Upper lobe of left lung (tissue), 6 donors: ENCODE measurements at regions not wholly inside any gene's neighbourhood (a gene's known extent, or its start where the extent isn't known, plus 50 kb on each side); places are given as distances from the start of the nearest gene placed in this dataset.

ENCODE experiments used
- ATAC-seq, 2 donors: fragments of 200-7000 bp; cut with Tn5 transposase; one replicate each; pipeline ENCODE4 v1.9.1; 2022; ENCODE audit warnings: mild to moderate bottlenecking in 2 of 2, moderate library complexity in 2 of 2; ENCODE audit not compliant: low FRiP score in 2 of 2
- DNase-seq, 2 donors: peaks; one replicate each; pipeline ENCODE4 v3.0.0-alpha.2; 2019 to 2020
- H3K27ac ChIP-seq, 4 donors: fragments of 200-600 bp; sonication (generic); one replicate each; pipeline ENCODE4 v1.5.1; 2016 to 2019
- H3K27me3 ChIP-seq, 4 donors: fragments of 200-600 bp; sonication (generic); one replicate each; pipeline ENCODE4 v1.5.1; 2017 to 2019
- H3K36me3 ChIP-seq, 4 donors: fragments of 200-600 bp; sonication (generic); one replicate each; pipeline ENCODE4 v1.5.1; 2016 to 2019
- H3K4me1 ChIP-seq, 4 donors: fragments of 200-600 bp; sonication (generic); one replicate each; pipeline ENCODE4 v1.5.1; 2018 to 2019
- H3K4me3 ChIP-seq, 4 donors: fragments of 200-600 bp; sonication (generic); one replicate each; pipeline ENCODE4 v1.5.1; 2017 to 2019; ENCODE audit warnings: mild to moderate bottlenecking in 2 of 4, moderate library complexity in 1 of 4
- H3K9me3 ChIP-seq, 4 donors: fragments of 200-600 bp; sonication (generic); one replicate each; pipeline ENCODE4 v1.5.1; 2018 to 2019
- CTCF ChIP-seq, 6 experiments: fragments of 450-650 bp in 4 of 6; fragments of 200-600 bp in 2 of 6; sonication (generic) in 2 of 6; IDR thresholded peaks; one replicate each; pipeline ENCODE4 v1.5.1; 2016 to 2019; ENCODE audit warnings: antibody characterized with exemption in 6 of 6
- EP300 ChIP-seq, 4 donors: sonication (generic); formaldehyde crosslinking; IDR thresholded peaks; one replicate each; pipeline ENCODE4 v1.5.1; 2017; ENCODE audit warnings: antibody characterized with exemption in 4 of 4, control low read depth in 2 of 4
- POLR2A ChIP-seq, 4 donors: fragments of 450-650 bp; IDR thresholded peaks; one replicate each; pipeline ENCODE4 v1.5.1; 2016 to 2017; ENCODE audit warnings: antibody characterized with exemption in 4 of 4, mild to moderate bottlenecking in 2 of 4
- POLR2AphosphoS5 ChIP-seq, 2 donors: sonication (generic); formaldehyde crosslinking; IDR thresholded peaks; one replicate each; pipeline ENCODE4 v1.5.1; 2017; ENCODE audit warnings: antibody characterized with exemption in 2 of 2
- WGBS, 2 donors: methylation state at CpG; one replicate each; pipeline ENCODE4 v1.1.5; 2017 to 2018; 5-methylcytosine and 5-hydroxymethylcytosine counted together
- donor health status: DM: no; HTN: no; CAD: no; lungs with moderate emphysema.
- donor health status: DM: no; HTN: yes; CAD: no; lungs with severe emphysema.

GRCh38 chr20:53801609-53802370 lies 208.2 kb upstream of the ZNF217 start:
- TF ChIP-seq EP300 (IDR thresholded peaks at IDR 0.05) (no peak), POLR2AphosphoS5 (IDR thresholded peaks at IDR 0.05) (no peak), CTCF (IDR thresholded peaks at IDR 0.05) (no peak), POLR2A (IDR thresholded peaks at IDR 0.05) (no peak)
- Histone ChIP-seq H3K9me3 (no peaks in the 10 kb centered on the region), H3K36me3 (no peaks in the 10 kb centered on the region), H3K27ac (no peak overlapping the region), H3K4me1 (peaks cover 0 to 4% (median 0%) of the 10 kb centered on the region in 4 donors), H3K27me3 (no peaks in the 10 kb centered on the region), H3K4me3 (no peak overlapping the region)
- 85 to 93% methylated on average over 17 of the region's 17 CpGs for WGBS, 2 donors
- ATAC-seq (no peak), DNase-seq (no peak)

GRCh38 chr20:53800883-53801604 lies 207.4 kb upstream of the ZNF217 start:
- Histone ChIP-seq H3K36me3 (no peaks in the 10 kb centered on the region), H3K4me1 (peaks cover 0 to 4% (median 0%) of the 10 kb centered on the region in 4 donors), H3K9me3 (no peaks in the 10 kb centered on the region), H3K27me3 (no peaks in the 10 kb centered on the region), H3K27ac (no peak overlapping the region), H3K4me3 (no peak overlapping the region)
- no peak for DNase-seq
- TF ChIP-seq CTCF (IDR thresholded peaks at IDR 0.05) (no peak), POLR2AphosphoS5 (IDR thresholded peaks at IDR 0.05) (no peak), POLR2A (IDR thresholded peaks at IDR 0.05) (no peak), EP300 (IDR thresholded peaks at IDR 0.05) (no peak)
- 63 to 86% methylated on average over 13 of the region's 13 CpGs for WGBS, 2 donors
- no peak for ATAC-seq

- Histone ChIP-seq H3K4me1 (peaks cover 0 to 4% (median 0%) of the 10 kb centered on the region in 4 donors), H3K36me3 (no peaks in the 10 kb centered on the region), H3K27ac (no peak overlapping the region), H3K4me3 (no peak overlapping the region), H3K9me3 (no peaks in the 10 kb centered on the region), H3K27me3 (no peaks in the 10 kb centered on the region)
- DNase-seq = no peak
- no peak for ATAC-seq
- no peak for TF ChIP-seq POLR2A (IDR thresholded peaks at IDR 0.05)
- TF ChIP-seq EP300 (IDR thresholded peaks at IDR 0.05) = no peak
- TF ChIP-seq POLR2AphosphoS5 (IDR thresholded peaks at IDR 0.05) = no peak
- TF ChIP-seq CTCF (IDR thresholded peaks at IDR 0.05) = no peak
- 88 to 100% methylated on average over 1 of the region's 1 CpG for WGBS, 2 donors
These were observed 206.8 kb upstream of the ZNF217 start for GRCh38 chr20:53800418-53800817.

- H3K4me3 ChIP-seq = no peak overlapping the region
- no peak overlapping the region for H3K27ac ChIP-seq
- TF ChIP-seq EP300 (IDR thresholded peaks at IDR 0.05) (no peak), CTCF (IDR thresholded peaks at IDR 0.05) (no peak), POLR2A (IDR thresholded peaks at IDR 0.05) (no peak), POLR2AphosphoS5 (IDR thresholded peaks at IDR 0.05) (no peak)
- H3K9me3 ChIP-seq = no peaks in the 10 kb centered on the region
- DNase-seq (no peak), ATAC-seq (no peak)
- WGBS, 2 donors = 66 to 86% methylated on average over 4 of the region's 4 CpGs
- no peaks in the 10 kb centered on the region for H3K27me3 ChIP-seq
- no peaks in the 10 kb centered on the region for H3K36me3 ChIP-seq
- peaks cover 0 to 4% (median 0%) of the 10 kb centered on the region in 4 donors for H3K4me1 ChIP-seq
These were observed 203.4 kb upstream of the ZNF217 start for GRCh38 chr20:53797085-53797484.
